Inflammatory macrophage treated with lipopolysaccharide for 4 hours (primary cell): ENCODE measurements at regions not wholly inside any gene's neighbourhood (a gene's known extent, or its start where the extent isn't known, plus 50 kb on each side); places are given as distances from the start of the nearest gene placed in this dataset.

Experiments used
- DNase-seq: peaks from one replicate; pipeline ENCODE4 v3.0.0-alpha.2; 2020

DNA sequence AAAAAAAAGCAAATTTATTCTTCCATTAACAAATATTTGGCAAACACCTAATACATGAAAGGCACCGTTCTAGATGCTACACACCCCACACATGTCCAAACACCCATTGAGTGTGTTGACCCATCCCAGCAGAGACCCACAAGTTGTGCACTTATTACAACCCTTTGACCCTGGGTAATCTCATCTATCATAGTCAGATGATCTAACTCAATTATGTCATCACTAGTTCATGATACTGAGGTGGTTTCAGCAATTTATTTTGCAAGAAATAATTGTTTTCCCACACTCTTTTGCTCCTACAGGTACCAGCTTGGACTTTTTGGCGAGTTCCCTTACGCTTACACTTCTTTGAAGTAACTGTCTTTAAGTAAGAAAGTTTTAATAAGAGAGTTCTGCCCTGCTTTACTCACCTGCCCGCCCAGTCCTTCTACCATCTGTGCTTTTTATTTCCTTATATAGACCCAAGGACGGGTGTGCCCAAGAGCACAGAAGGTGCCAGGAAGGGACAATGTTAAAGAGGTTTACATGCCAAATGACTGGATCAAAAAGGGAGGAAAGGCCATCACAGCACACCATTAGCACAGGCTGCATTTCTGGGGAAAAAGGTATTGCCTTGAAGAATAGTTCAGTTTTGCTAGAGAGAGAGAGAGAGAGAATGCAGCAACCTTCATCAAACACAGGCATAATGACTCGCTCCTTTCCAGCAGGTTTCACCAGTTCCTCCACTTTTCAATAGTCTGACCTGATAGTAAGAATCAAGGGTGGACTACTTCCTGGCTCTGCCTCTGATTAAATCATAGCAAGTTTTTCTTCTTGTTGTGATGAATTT is 54.5 kb upstream of the ATP11B start:
- DNase-seq = no peak

GRCh38 chr3:182739619-182740018 is 53.7 kb upstream of the ATP11B start:
- no peak for DNase-seq

- no peak for DNase-seq
These were observed 52.6 kb upstream of the ATP11B start for GRCh38 chr3:182740710-182741109.

GRCh38 chr3:182741214-182741613 is 52.1 kb upstream of the ATP11B start:
- DNase-seq = no peak
